Anterior cingulate cortex (tissue), 58 donors: ENCODE measurements at regions not wholly inside any gene's neighbourhood (a gene's known extent, or its start where the extent isn't known, plus 50 kb on each side); places are given as distances from the start of the nearest gene placed in this dataset.

Experiments used
- DNase-seq, 58 donors: peaks; one replicate each; lab custom pipeline; 2025; lab: John Stamatoyannopoulos, UW

DNA sequence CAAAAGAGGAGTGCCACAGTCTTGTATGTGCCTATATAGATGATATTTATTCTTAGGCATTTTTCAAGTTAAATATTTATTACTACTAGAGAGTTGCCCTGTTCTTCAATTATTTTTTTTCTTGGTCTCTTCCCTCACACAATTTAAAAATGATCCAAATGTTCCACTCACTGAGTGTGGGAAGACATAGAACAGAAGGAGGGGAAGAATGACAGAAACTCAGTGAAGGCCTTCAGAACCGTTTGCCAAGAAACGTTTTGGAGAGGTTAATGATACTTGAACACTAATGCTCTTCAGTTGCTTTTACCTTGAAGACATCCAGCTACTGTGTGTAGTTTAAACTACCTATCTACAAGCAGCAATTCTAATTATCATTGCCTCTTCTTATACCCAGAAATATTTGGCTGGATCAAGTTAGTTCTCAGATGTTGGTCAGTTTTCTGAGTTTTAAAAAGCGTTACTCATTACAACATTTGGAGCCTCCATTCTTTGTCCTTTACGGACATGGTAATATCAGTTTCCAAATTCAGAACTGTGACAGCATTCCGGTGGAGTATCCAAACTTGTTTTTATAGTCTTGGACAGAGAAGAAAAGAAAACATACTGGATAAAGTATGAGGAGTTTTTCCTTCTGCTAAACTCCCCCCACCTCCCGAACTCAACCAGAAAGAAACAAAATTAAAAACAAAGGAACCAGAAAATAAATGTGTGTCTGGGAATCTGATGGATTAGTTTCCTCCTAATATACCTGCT is 389.7 kb downstream of the SPRY1 start:
- no peak for DNase-seq

DNA sequence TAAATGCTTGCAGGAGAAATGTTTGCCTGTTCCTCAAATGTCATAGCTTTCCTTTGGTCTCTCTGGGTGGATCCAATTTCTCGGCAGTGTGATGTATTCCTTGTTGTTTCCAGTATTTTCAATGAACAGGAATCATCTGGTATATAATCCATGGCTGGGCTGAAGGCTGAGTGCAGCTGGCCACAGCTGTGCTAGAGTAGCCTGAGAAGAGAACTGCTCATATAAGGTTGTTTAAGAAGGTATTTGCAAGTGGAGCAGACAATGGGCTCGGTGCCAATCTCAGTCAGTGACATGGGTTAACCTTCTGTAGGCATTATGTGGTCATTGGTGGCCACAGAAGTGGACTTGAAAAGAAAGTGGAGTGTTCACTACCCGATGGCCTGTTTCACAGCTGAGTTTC is 390.3 kb downstream of the SPRY1 start:
- no peak for DNase-seq

- DNase-seq: no peak
Observed at GRCh38 chr4:123787512-123788080, 391.0 kb downstream of the SPRY1 start.

DNA sequence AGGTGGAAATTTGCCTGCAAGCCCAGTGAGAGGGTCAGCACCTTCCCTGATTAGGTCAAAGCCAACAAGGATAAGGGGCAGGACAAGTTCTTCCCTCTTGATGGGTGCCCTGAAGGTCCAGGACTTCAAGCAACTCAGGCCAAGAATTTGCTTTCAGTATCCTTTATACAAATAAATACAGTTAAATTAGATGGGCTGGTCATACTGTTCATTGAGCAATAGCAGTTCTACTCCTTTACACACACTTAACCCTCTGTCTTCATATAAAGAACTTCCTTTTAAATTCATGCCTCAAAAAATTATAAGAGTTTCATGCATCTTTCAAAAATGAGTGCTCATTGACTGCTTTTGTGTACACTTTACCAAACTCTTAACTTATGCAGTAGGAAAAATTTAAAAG is 392.0 kb downstream of the SPRY1 start:
- DNase-seq: no peak

- DNase-seq: no peak
Observed at GRCh38 chr4:123790681-123791080, 394.1 kb downstream of the SPRY1 start.

DNA sequence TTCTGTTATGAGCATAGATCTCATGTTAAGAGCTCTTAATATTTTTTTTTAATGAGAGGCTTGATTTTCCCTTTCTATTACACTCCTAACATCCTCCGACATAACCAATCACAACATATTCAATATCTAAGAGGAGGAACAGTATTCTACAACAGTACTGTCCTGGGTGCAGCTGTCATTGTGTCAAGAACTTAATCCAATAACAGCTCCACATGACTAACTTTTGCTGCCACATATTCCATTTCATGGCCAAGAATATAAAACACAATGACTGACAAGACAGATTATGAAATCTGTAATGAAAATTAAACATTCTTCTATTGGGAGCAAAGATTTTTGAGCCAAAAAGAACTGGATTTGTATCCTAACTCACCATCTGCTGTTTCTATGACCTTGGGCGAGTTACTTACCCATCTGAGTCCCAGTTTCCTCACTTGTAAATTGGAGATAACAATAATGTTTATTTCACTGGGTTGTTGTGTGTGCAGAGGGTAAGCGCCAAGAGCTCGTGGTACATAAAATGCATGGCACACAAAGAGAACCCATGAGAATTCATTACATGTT is 405.6 kb downstream of the SPRY1 start:
- DNase-seq: no peak

- DNase-seq: no peak
Observed at GRCh38 chr4:123802933-123803332, 406.3 kb downstream of the SPRY1 start.

DNA sequence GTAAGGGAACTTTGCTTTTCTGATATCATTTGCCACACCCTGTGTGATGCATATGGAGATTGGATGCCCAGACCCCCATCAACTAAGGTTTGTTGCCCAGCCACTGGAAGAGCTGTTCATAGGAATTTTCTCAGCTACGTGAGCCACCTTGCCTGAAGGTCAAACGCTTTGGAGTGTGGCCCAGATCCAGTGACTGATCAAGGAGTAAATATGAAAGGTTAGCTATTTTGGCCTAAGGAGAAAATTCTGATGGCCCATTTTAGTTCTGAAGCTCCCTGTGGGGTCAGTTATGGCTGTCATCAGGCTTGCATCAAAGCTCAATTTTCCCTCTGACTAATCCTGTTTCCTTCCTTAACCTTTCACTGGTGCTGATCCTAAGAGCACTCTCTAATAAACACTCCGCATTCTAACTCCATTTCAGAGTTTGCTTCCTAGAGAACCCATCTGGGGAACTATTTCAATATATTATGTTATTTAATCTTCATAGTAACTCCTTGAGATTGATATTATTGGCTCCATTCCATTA is 407.7 kb downstream of the SPRY1 start:
- no peak for DNase-seq

GRCh38 chr4:123806056-123806455 is 409.5 kb downstream of the SPRY1 start:
- no peak for DNase-seq

DNA sequence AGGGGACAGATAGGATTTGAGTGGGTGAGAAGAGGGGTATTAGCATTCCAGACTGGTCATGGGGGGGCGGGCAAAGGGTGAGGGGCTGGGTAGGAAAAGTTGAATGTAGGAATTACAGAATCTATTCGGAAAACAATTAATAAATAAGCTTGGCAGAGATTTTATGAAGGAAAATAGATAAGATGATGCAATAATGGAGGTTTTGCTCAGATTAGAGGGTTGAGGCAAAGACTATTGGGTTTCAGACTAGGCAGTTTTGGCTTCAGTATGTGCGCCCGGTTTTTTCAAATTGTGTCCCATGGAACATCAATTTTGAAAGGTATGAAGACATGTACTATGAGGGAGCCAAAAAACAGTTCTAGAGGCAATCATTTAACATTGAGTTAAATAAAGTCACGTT is 410.6 kb downstream of the SPRY1 start:
- DNase-seq: no peak

- no peak for DNase-seq
Observed at GRCh38 chr4:123807866-123808265, 411.3 kb downstream of the SPRY1 start.

GRCh38 chr4:123809864-123810263 is 413.3 kb downstream of the SPRY1 start:
- no peak for DNase-seq

DNA sequence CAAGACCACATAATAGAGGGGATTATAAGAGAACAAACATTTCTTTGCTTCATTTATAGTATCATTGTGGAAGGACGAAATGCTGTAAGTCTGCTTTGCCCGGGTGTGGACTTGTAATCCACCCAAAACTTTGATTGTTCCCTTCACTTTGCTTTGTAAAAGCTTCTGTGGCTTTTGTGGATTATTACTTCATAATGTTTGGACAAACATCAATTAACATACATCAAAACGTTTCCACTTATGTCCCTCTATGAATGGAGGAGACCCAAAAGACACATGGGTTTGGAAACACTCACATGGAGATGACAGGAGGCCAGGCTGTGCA is 415.4 kb downstream of the SPRY1 start:
- DNase-seq: no peak

DNA sequence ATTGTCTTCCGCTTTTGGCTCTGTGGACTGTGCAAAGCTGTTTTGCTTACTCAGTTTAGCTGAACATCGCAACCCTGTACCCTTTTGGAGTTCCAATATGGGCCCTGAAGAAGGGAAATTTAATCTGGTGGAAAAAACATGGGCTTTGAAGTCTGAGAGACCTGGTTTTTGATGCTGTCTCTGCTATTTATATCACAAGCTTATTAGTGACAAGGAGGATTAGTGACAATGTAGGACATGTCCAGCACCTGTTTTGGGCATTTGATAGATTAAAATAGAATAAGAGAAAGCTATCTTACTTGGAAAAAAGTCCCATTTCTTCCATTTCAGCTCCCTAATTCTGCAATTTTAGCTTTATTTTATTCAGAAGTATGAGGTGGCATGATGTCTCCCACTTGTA is 417.3 kb downstream of the SPRY1 start:
- DNase-seq: no peak

GRCh38 chr4:123816462-123816861 is 419.9 kb downstream of the SPRY1 start:
- DNase-seq: no peak

DNA sequence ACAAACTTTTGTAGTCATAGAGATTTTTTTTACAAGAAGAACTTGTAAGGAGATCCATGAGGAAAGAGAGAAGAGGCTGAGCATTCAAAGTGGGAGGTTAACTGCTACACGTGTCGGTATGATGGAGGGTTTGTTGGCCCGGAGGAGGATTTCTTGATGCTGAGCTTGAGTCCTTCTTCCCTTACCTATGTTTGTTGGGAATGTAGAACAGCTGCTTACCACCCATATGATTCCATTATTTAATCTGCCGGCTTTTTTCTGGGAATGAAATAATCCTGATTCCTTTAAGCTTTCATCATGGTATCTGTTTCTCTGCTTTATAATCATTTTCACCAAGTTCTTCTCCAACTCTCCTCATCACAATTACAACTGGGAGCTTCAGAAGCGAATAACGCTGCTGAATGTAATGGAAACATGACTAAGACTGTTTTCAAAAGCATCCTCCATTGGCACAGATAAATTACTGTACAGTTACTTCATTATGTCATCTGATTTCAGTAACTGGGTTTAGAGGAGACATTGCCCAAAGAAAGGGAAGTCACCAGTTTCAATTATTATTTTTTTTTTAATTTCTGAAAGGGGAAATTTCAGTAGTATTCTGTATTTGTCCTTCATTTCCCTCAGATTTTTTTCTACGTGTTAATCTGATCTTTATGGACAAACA is 420.6 kb downstream of the SPRY1 start:
- no peak for DNase-seq

DNA sequence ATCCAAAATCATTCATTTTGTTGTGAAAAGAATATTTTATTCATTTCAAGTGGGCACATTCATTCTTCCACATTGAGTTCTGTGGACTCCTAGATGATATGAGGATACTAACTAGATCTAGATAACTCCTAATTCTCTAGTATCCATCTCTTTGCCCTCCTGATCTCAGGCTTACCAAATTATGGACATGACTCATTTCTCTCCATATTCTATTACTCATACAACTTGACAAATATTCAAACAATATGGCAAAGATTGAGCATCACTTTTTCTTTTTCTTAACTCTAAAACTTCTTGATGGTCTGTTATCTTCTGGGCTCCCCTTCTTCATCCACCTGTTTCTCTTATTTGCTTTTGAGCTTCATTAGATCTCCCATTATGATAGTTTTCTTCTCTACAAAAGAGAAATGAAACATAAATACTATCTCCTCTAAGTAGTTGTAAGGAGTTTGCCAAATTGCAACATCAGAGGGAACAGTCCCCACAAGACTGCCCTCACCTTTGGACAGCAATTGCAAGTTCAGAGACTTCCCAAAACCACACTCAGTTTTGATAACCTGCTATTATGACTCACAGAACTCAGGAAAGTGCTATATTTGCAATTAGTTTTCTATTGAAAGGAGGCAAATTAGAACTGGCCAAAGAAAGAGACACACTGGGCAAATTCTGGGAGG is 422.9 kb downstream of the SPRY1 start:
- DNase-seq: no peak

GRCh38 chr4:123821861-123822260 is 425.3 kb downstream of the SPRY1 start:
- DNase-seq: no peak

DNA sequence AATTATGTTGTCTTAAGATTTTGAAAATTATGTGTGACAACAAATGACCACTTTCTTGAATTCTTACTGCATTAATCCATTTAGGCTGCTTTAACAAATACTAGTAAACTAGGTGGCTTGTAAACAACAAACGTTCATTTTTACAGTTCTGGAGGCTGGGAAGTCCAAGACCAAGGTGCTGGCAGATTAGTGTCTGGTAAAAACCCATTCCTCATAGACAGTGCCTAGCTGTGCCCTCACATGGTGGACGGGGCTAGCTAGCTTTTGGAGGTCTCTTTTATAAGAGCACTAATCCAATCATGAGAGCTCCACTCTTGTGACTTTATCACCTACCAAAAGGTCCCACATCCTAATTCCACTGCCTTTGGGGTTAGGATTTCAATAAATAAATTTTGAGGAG is 425.8 kb downstream of the SPRY1 start:
- no peak for DNase-seq

DNA sequence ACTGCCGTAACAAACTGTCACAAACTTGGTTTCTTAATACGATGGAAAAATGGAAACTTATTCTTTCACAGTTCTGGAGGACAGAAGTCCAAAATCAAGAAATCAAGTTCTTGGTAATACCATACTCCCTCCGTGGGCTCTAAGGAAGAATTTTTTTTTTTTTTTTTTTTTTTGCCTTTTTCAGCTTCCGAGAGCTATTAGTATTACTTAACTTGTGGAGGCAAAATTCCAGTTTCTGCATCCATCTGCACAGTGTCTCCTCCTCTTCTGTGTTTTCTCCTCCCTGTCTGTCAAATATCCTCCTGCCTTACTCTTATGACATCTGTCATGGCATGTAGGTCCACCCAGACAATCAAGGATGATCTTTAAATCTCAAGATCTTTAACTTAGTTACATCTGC is 426.6 kb downstream of the SPRY1 start:
- DNase-seq: no peak

DNA sequence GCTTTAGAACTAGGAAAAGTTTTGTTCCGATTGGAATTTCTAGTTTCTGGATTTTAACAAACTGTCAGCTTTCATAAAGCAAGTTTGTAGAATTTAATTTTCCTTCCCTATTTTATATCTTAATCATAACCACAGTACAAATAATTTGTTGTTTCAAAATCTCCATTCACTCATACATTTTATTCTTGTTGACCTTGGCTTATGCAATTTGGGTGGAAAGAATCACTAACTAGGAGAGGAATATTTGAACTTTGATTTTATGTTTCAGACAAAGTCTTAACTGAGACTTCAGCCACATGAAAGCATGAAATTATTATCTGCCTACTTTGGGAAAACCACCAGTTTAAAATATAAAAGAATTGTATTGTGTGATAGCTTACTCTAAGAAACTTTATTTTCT is 427.9 kb downstream of the SPRY1 start:
- no peak for DNase-seq
